GM13977 (cell line): ENCODE measurements at regions not wholly inside any gene's neighbourhood (a gene's known extent, or its start where the extent isn't known, plus 50 kb on each side); places are given as distances from the start of the nearest gene placed in this dataset.
"Not testable (repeated sequence)": the region's sequence is repeated elsewhere in the genome, so short reads cannot be mapped to it uniquely, and the experiment has no call there.

ENCODE experiments used
- DNase-seq: peaks from one replicate; pipeline ENCODE4 v3.0.0; 2012; ENCODE audit warnings: low spot score
- CTCF ChIP-seq: IDR thresholded peaks from 2 replicates; pipeline ENCODE4 v1.5.1; 2012; ENCODE audit warnings: mild to moderate bottlenecking, control low read depth; ENCODE audit not compliant: insufficient read depth; ENCODE audit errors: extremely low read depth, missing control alignments
- in situ Hi-C: fragments of 300-500 bp; cut with MboI; formaldehyde crosslinking; loops from one replicate; pipeline ENCODE4 v1.12.0; 2022; ENCODE audit warnings: low sequenced_read_pairs, low pct_unique_long_range_greater_than_20kb, mixed read lengths, inconsistent platforms; ENCODE audit not compliant: unreplicated experiment

- TF ChIP-seq CTCF: no peak
- no peak for DNase-seq
- in situ Hi-C loops: no loop called here
Observed at GRCh38 chr6:74448850-74449249, 752.8 kb downstream of the CD109 start.

GRCh38 chr6:74447013-74447412, 751.0 kb downstream of the CD109 start:
- DNase-seq: peak; percentile 41
- TF ChIP-seq CTCF: no peak
- in situ Hi-C loops: no loop called here

- in situ Hi-C loops: no loop called here
- no peak for DNase-seq
- TF ChIP-seq CTCF: no peak
Observed at GRCh38 chr6:74439123-74439811, 743.3 kb downstream of the CD109 start.

- DNase-seq, in situ Hi-C loops: not testable (repeated sequence)
Observed at GRCh38 chr6:74438395-74438794, 742.4 kb downstream of the CD109 start.

GRCh38 chr6:74434171-74434570, 738.2 kb downstream of the CD109 start:
- no peak for TF ChIP-seq CTCF
- in situ Hi-C loops: no loop called here
- DNase-seq: no peak

- DNase-seq: no peak
- TF ChIP-seq CTCF: no peak
- in situ Hi-C loops: no loop called here
Observed at GRCh38 chr6:74431873-74432580, 736.0 kb downstream of the CD109 start.

GRCh38 chr6:74420221-74420620, 724.2 kb downstream of the CD109 start:
- no peak for TF ChIP-seq CTCF
- no peak for DNase-seq
- in situ Hi-C loops: loop anchor here (25.0 kb wide), 1 partner anchor 792 kb away; the partner anchor contains the start of gene COL12A1
